GM21619 (cell line): ENCODE measurements at regions not wholly inside any gene's neighbourhood (a gene's known extent, or its start where the extent isn't known, plus 50 kb on each side); places are given as distances from the start of the nearest gene placed in this dataset.

Experiments used
- ATAC-seq: cut with Tn5 transposase; IDR thresholded peaks from one replicate; pipeline ENCODE4 v1.9.1; 2021; ENCODE audit not compliant: unreplicated experiment

DNA sequence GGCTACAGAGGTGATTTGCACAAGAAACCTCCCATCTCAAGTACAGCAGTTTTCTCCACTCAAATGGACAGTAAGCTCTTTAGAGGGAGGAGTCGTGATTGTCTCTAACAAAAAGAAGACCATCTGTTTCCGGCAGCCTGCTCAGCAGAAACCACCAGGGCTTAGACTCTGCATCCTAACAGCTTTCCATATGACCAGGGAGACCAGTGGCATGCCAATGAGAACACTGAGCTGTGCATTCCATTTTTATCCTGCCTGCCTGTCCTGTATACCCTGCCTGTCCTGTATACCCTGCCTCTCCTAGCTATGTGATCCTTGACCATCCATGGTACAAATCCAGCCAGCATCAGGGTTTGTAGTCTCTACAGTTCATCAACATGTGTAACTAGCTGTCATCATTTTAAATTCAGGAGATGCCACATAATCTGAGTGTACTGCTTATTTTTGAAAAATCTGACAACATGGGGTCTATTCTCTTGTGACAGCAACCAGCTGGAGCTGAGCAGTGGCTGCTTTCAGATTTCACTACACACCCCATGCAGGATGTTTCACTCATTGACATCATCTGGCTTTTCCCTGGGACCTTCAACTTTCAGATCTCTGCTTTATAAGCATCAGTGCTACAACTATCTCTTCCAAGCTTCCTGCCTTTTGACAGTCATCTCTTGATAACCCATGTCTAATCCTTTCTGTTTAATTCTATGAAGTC lies 50.5 kb upstream of the POU2AF2 start:
- no peak for ATAC-seq

DNA sequence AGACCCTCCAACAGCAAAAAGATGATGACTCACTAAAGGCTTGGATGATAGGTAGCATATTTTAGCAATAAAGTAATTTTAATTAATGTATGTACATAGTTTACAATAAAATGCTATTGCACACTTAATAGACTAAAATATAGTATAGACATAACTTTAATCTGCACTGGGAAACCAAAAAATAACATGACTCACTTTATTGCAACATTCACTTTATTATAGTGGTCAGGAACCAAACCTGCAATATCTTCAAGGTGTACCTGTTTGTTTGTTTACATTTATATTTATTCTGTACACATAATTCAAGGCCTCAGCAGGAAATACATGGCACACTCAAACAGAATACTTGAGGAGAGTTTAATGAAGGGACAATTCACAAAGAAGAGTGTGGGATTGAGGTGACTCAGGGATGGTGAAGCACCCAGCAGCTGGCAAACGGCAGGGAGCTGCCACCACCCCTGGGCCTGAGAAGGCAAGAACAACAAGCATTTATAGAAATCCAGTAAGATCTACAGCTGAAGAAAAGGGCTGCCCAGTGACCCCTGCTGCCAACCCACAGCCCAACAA lies 51.5 kb upstream of the POU2AF2 start:
- no peak for ATAC-seq

DNA sequence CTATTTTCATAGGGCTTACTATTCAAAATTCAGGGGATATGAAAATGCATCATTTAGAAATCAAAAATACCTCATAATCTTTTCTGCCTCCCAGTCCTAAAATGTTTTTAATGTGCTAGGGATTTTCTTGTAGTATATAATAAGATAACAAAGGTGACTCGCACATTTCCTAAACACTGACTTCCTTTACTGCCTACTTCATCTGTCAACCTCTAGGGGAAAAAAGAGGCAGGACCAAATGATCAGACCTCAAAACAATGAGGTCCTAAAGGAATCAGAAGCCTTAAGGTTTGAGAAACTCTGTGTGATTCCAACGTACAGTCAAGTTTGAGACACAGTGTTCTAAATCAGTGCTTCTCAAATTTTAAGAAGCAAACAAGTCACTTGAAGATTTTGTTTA lies 56.1 kb upstream of the POU2AF2 start:
- ATAC-seq: no peak

DNA sequence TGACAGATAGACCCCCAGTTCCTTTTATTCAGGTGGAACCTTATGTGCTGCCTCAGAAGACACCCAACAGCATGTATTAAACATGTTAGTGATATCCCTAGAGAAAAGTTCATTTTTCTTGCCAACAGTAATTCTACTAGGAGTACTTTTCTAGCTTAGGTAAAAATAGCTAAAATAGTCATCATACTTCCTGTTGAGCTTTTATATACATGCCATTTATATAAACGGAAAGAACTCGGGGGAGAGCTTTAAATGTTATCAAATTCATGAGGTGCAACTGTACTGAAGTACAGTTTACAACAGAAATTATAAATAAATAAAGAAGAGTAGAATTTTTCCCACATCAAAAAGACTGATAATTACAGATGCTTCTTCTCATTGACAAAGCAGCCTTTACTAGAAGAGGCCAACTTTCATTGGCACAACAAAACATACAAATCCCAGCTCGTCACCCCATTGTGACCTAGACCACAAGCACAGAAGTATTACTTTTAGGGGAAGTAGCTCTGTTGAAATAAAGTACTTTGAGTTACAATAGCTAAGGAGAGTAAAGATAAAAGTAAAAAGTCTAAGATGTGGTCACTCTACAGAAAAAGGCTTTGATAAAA lies 59.1 kb upstream of the POU2AF2 start:
- ATAC-seq: no peak

DNA sequence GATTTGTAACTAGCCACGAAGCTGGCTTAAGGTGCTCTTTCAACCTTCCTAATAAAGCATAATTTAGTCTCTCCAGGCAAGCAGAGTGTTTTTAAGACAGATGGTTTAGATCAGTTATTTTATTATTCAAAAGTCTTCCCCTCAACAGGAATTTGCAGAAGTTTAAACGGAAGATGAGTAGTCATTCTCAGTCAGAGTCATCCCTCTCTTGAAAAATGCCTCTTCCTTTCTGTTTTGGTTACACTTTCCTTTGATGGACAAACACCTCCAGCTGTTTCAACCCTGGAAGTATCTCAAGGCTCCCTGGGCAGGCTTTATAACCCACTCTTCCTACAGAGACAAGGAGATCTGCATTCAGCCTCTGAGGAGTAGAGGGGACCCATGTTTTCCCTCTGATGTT lies 60.3 kb upstream of the POU2AF2 start:
- no peak for ATAC-seq

DNA sequence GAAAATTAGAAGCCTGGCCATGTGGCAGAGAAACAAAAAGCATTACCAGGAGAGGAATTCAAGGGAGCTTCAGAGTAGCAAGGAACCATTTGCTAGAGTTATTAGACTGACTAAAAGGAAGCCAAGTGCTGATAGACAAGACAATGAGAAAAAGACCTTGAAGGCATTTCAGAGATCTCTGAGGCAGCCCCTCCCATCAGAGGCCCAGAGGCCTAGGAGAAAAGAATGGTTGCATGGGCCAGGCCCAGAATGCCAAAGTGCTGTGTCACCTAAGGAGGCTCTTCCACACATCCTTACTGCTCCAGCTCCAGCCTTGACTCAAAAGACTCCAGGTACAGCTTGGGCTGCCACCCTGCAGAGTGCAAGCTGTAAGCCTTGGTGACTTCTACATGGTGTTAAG lies 61.8 kb upstream of the POU2AF2 start:
- ATAC-seq: no peak

DNA sequence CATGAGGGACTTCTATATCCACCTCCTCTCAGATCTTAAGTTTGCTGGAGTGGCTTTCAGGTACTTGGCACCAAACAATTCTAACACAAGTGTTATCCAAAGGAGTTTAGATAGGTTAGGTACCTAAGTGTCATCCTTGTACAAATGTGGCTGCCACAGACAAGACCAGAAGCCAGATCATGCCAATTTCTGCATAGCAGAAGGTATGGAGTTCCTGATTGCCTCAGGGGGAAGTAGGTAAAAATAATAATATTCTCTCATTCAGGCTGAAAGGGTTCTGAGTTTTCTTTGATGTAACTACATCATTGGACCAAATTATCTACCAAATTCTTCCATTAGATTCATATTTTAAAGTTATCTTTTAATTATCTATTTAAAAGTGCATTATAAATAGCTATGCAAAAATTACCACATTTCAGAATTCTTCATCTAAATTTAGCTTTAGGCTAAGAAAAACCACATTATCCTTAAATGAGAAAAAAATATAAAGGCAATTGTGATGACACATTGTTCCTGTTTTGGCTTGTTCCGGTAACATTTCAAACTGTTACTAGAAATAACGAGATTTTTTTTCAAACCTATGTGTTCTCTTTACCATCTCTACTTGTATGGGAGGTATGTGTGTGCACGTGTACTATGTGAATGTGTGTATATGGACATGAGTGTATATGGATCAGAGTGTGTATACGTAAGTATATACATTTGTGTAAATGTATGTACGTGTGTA lies 66.2 kb upstream of the POU2AF2 start:
- no peak for ATAC-seq

DNA sequence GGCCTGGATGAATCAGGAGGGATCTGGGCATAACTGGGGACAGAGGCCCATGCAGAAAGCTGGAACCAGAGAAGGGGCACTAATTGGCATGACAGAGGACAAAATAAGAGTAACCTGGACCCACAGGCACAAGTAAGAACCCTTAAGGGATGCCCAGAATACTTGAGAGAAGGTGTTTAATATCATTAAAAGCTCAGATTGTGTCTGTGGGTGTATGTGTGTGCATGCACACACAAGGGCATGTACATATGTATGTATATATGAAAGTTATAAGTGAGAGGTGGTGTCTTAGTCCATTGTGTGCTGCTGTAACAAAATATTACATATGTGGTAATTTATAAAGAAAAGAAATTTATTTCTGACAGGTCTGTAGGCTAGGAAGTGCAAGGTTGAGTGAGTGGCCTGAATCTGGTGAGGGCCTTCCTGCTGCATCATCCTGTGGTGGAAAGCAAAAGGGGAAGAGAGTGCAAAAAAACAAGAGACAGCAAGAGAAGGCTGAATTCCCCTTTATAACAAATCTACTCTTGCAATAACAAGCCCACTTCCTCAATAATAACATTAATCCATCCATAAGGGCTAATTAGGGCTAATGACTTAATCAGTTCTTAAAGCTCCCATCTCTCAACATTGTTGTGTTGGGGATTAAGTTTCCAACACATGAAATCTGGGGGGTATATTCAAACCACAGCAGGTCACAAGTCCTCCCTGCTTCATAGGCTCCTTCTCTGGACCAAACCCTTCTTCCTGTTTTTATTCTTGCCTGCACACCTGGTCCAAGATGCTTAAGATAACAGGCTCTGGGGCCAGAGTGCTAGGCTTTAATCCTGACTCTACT lies 68.3 kb upstream of the POU2AF2 start:
- peak; percentile 81 for ATAC-seq

DNA sequence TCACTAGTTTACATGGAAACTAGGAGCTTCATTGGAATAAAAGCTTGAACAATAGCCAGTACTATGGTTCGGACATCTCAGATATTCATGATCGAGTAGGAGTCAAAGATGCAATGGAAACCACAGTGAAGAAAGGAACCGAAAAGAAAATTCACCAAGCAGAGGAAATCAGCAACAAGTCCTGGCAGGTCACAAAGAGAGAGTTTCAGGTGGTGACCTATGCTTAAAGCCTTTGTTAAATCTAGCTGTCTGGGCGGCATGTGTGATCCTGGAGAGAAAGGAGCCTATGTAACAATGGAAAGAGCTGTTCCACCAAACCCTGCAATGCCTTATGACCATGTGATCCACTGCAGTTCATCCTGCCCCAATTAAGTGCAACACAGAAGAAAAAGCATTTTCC lies 68.9 kb upstream of the POU2AF2 start:
- peak; percentile 42 for ATAC-seq

DNA sequence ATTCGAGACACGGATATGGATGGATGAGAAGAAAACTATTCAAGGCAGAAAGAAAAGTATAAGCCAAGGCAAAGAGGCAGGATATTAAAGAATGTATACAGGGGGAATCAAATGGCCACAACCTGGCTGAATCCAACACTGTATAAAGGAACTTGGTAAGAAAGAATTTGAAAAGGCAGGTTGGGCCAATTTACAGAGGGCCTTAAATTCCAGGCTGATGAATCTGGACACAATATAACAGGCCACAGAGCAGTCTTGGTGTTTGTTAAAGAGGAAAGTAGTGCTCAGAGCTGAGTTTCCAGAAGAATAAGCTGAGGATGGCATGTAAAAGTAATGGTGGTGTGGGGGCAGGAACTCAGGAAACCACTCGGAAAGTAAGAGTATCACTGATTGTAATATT lies 72.3 kb upstream of the POU2AF2 start:
- ATAC-seq: no peak

DNA sequence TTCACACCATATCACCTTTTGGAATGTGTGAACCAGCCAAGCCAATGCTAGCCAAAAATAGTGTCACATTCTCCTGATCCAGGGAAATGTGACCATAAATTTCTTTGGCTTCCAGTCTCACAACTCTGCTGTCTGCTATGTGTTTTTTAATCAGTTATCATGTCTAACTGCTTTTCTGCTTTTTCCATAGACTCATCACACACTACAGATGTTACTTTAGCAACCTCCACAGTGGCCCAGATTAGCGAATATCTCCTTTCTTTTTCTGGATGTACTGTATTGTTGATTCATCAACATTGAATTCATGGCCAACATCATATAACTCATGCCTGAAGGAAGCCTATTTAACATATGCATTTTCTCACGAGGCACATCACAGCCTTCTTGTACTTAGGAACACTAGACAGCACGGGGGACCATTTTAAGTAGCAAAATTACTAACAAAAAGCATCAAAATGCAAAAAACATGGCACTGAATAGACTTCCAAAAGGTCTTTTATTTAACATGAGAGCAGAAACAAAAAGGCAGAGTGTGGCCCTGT lies 73.1 kb upstream of the POU2AF2 start:
- no peak for ATAC-seq

DNA sequence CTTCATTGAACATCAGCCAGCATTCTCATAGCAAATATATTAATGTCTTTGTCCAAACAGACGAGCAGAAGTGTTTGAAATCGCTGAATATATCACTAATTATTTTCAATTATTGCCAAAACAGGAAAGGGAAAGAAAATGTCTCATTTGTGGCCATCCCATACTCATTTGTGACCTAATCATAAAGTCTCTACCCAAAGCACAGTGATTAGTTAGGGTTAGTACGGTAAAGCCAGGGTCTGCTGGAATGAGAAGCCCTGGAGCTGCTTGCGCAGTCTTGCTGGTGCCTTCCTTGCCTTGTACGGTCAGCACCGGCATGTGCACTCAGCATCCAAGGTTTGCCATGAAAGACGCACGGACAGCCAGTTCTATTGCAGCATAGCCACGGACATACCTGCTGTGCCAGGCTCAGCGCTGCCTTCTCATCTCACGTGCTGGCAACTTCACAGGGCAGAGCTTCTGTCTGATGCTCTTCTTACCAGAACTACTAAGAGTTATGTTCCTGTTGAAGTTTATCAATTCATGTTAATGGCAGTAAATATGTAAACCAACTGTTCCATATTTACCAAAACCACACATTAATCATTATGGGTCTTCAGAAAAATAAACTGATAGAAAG lies 74.7 kb upstream of the POU2AF2 start:
- ATAC-seq: no peak

DNA sequence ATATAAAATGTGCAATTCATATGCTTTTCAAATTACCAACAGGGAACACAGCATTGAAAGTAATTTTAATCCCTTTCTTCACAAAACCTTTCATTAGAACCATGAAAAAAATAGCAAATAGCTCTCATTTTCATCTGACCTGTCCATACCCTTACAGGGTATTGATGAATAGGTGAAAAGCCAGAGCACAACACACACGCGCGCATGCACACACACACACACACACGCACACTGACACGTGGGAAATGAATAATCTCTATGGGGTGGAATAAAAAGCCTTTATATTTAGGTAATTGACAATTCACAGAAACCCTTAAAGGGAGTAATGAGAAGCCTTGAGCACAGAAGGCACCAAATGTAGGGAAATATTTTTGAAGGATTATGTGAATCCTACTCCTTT lies 76.2 kb upstream of the POU2AF2 start:
- no peak for ATAC-seq

DNA sequence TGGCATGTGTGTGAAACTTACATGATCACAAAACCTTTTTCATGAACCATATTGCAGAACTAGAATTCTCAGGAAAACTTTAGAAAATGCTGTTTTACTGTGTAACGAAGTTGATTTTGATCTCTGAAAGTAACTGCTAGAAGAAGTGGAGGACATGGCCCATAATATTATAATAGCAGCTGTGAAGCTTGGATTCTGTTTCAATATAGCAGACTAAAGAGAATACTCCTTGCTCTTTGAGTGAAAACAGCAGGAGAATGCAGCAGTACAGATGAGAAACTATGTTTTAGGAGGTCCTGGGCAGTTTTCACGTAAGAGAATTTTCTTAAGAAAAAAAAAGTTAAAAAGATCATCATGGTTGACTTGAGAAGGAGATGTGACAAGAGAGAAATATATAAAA lies 76.7 kb upstream of the POU2AF2 start:
- ATAC-seq: no peak

DNA sequence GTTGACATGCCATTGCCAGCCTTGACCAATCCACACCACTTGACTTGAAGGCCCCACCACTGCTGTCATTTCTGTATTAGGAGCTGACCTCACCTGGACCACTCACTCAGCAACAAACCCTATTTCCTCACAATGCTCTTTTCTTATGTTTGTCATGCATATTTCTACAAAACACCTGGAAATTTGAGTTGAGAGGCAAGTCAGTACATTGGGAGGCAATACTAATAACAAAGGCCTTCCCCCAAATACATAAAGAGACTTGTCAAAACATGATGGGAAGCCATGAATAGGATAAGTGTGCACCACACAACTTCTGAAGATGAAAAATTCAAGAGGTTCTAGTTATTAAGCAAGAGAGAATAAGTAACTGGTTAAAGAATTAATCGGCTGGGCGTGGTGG lies 77.9 kb upstream of the POU2AF2 start:
- ATAC-seq: no peak

DNA sequence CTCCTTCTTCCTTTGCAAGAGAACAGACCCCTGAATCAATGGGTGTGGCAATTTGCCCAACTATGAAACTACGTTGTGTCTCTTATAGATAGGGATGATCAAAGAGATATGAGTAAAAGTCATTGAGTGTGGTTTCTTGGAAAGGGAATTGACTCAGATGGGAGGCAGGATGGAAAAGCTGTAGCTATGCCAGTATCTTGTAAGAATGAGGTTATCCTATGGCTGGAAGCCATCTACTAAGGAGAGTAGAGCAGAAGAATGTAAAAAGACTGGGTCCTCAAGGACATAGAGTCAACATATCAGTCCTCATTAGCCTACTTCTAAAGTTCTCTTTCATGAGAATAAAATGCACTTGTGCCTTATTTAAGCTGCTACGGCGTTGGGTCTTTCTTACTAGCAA lies 78.9 kb upstream of the POU2AF2 start:
- ATAC-seq: no peak

DNA sequence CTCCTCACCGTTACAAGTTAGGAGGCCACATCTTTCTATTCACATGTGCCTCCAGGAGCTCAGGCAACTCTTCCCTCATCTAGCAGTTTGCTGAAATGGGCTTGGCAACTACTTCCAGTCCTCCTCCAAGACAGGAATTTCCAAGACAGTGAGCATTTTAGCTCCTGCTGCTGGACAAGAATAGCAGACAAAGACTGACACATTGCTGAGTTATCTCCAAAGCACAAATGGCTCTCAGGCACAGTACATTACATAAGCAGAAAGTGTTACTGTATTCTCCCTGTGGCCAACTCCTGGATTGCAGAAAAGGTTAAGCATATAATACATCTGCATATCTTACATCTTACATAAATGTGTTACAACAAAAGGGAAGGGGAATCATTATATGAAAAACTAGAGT lies 83.2 kb upstream of the POU2AF2 start:
- ATAC-seq: no peak

DNA sequence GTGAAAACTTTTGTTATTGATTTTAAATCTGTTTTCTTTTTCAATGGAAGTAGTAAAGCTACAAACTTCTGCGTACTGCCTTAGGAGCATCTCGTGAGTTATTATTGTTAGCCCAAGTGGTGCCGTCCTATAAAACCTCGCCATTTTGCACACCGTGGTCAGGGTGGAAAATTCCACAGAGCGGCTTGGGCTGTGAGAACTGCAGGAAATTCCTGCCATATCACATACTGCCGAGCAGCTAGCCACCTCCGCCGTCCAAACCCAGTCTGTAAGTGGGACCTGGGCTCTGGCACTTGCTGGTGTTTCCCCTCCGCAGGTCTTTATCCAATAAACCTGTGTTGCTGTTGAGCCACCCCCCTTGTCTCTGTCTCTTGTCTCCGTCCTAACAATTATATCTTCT lies 88.0 kb upstream of the POU2AF2 start:
- no peak for ATAC-seq

DNA sequence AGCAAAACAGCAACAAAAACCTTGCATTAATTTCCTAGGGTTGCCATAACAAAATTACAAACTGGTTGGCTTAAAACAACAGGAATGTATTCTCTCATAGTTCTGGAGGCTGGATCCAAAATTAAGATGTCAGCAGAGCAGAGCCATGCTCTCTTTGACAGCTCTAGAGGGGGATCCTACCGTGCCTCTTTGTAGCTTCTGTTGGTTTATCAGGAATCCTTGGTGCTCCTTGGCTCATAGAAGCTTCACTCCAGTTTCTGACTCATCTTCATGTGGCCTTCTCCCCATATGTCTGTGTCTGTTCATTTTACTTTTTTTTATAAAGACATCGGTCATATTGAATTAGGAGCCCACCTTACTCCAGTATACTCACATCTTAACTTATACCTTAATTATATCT lies 90.5 kb upstream of the POU2AF2 start:
- no peak for ATAC-seq

DNA sequence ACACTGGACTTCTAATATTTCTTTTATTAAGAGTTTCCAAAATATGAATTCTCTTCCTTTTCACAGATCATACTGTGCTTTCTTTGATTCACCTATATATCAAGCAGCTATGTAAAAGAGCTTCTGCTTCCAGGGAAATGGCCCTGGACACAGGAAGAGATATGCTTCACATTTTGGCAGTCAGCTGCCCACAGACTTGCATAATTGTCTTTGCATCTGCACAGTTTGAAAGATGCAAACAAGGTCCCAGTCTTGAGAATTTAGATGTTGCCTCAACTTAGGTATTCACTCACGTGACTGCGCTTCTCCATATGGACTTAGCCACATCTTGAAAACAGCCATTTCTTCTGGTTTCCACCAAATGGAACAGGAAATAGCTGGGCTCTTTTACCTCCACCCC lies 92.3 kb upstream of the POU2AF2 start:
- no peak for ATAC-seq

DNA sequence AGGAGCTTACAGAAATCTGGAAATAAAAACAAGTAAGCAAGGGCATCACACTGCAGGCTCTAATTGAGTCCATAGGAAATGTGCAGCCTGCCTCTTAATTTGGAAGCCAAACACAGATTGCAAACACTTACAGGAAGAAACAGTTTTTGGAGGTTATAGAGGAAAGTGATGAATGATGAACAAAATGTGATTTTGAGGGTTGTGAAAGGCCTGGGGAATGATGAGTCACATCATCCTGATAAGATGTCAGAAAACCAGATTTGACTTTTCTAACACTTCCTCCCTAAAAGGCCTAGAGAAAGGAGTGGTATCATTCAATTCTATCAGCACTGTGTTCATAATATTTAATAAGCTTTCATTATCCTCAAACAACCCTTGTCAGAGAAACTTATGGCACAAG lies 96.6 kb upstream of the POU2AF2 start:
- no peak for ATAC-seq
